Left lung (tissue), 4 donors: ENCODE measurements at regions not wholly inside any gene's neighbourhood (a gene's known extent, or its start where the extent isn't known, plus 50 kb on each side); places are given as distances from the start of the nearest gene placed in this dataset.

Experiments used
- ATAC-seq: fragments of 200-7000 bp; cut with Tn5 transposase; one replicate; pipeline ENCODE4 v1.9.1; 2020; ENCODE audit warnings: moderate library complexity
- DNase-seq, 4 donors: peaks; one replicate each; pipeline ENCODE4 v3.0.0-alpha.2; 2013 to 2020
- H3K27ac ChIP-seq, 2 donors: fragments of 200-600 bp; sonication (generic) in 1 of 2; one replicate each; pipeline versions ENCODE4 v1.5.0 to v1.8.0; 2020 to 2021
- H3K27me3 ChIP-seq, 2 donors: fragments of 200-600 bp; sonication (generic) in 1 of 2; one replicate each; pipeline versions ENCODE4 v1.5.0 to v1.8.0; 2020 to 2021
- H3K36me3 ChIP-seq, 2 donors: fragments of 200-600 bp; sonication (generic) in 1 of 2; one replicate each; pipeline versions ENCODE4 v1.5.0 to v1.8.0; 2020 to 2021
- H3K4me1 ChIP-seq, 2 donors: fragments of 200-600 bp; one replicate each; pipeline ENCODE4 v1.8.0; 2021
- H3K4me3 ChIP-seq, 2 donors: fragments of 200-600 bp; sonication (generic) in 1 of 2; one replicate each; pipeline versions ENCODE4 v1.5.0 to v1.8.0; 2020 to 2021; ENCODE audit warnings: mild to moderate bottlenecking in 1 of 2
- H3K9me3 ChIP-seq, 2 donors: fragments of 200-600 bp; sonication (generic) in 1 of 2; one replicate each; pipeline versions ENCODE4 v1.5.0 to v1.8.0; 2020 to 2021
- intact Hi-C, 2 donors: fragments of 100-400 bp; cut with DNase I; formaldehyde crosslinking; loops; one replicate each; pipeline versions ENCODE4 v1.11.2 to v1.14.2; 2022
- TF ChIP-seq, protein P1 (sequence below), 2 donors: fragments of 200-600 bp; sonication (generic) in 1 of 2; IDR thresholded peaks; one replicate each; pipeline versions ENCODE4 v1.5.0 to v1.8.0; 2021; ENCODE audit warnings: antibody characterized with exemption in 2 of 2
- donor health status: DM: no; HTN: yes; CAD: no.
- donor health status: DM: no; HTN: no; CAD: no.

DNA sequence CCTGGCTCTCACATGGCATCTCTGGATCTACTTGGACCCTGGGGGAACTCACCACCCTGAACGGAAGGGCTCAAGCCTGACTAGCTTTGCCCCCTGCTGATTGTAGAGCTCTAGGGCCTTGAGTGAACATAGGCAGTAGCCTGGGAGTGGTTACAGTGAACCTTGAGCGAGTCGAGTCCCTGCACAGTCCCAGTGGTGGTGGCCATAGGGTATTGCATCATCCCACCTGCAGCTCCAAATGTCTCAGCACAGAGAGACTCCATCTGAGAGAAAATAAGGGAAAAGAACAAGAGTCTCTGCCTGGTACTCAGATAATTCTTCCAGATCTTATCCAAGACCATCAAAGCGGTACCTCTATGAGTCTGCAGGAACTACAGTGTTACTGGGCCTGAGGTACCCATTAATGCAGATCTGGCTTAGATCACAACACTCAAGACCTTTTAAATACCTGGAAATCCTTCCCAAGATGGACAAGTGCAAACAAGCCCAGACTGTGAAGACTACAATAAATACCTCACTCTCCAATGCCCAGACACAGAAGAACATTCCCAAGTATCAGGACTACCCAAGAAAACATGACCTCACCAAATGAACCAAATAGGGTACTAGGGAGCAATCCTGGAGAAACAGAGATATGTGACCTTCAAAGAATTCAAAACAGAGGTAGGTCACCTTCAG lies 167.5 kb upstream of the TET2 start:
- TF ChIP-seq, protein P1, sequence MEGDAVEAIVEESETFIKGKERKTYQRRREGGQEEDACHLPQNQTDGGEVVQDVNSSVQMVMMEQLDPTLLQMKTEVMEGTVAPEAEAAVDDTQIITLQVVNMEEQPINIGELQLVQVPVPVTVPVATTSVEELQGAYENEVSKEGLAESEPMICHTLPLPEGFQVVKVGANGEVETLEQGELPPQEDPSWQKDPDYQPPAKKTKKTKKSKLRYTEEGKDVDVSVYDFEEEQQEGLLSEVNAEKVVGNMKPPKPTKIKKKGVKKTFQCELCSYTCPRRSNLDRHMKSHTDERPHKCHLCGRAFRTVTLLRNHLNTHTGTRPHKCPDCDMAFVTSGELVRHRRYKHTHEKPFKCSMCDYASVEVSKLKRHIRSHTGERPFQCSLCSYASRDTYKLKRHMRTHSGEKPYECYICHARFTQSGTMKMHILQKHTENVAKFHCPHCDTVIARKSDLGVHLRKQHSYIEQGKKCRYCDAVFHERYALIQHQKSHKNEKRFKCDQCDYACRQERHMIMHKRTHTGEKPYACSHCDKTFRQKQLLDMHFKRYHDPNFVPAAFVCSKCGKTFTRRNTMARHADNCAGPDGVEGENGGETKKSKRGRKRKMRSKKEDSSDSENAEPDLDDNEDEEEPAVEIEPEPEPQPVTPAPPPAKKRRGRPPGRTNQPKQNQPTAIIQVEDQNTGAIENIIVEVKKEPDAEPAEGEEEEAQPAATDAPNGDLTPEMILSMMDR (IDR thresholded peaks at IDR 0.05): no peak
- Histone ChIP-seq H3K27ac (no peak overlapping the region), H3K9me3 (peaks cover 0 to 8% of the 10 kb centered on the region in 2 donors), H3K4me3 (no peak overlapping the region), H3K27me3 (no peaks in the 10 kb centered on the region), H3K36me3 (no peaks in the 10 kb centered on the region), H3K4me1 (no peaks in the 10 kb centered on the region)
- DNase-seq (no peak), ATAC-seq (no peak)
- intact Hi-C loops: no loop called here

DNA sequence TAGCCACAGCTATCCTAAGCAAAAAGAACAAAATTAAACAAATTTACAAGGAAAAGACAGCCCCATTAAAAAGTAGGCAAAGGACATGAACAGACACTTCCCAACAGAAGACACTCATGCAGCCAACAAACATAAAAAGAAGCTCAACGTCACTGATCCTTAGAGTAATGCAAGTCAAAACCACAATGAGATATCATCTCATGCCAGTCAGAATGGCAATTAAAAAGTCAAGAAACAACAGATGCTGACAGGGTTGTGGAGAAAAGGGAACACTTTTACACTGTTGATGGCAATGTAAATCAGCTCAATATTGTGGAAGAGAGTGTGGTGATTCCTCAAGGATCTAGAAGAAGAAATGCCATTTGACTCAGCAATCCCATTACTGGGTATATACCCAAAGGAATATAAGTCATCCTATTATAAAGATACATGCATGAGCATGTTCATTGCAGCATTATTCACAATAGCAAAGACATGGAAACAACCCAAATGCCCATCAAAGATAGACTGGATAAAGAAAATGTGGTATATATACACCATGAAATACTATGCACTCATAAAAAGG lies 163.0 kb upstream of the TET2 start:
- Histone ChIP-seq H3K27me3 (no peaks in the 10 kb centered on the region), H3K4me3 (no peak overlapping the region), H3K27ac (no peak overlapping the region), H3K9me3 (peaks cover 0 to 8% of the 10 kb centered on the region in 2 donors), H3K36me3 (no peaks in the 10 kb centered on the region), H3K4me1 (no peaks in the 10 kb centered on the region)
- intact Hi-C loops: no loop called here
- TF ChIP-seq, protein P1 (IDR thresholded peaks at IDR 0.05): no peak
- DNase-seq (no peak), ATAC-seq (no peak)

DNA sequence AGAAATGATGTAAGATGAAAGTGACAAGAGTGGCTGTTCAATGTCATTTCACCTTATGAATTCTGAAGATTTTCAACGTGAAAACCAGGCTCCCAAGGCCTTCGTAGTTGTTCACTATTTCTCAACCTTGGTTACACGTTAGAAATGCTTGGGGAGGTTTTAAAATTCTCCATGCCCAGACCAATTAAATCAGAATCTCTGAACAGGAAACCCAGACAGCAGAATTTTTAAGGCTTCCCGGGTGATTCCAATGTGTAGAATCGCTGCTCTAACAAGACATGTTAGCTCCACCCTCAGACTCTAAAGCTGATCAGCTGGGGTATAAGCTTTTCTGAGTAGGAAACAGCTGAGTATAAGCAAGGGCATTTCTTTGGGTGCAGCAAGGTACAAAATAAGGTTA lies 160.4 kb upstream of the TET2 start:
- H3K4me1 ChIP-seq: no peaks in the 10 kb centered on the region
- TF ChIP-seq, protein P1 (IDR thresholded peaks at IDR 0.05): no peak
- DNase-seq (no peak), ATAC-seq (no peak)
- H3K27me3 ChIP-seq: no peaks in the 10 kb centered on the region
- no peak overlapping the region for H3K4me3 ChIP-seq
- H3K9me3 ChIP-seq: no peaks in the 10 kb centered on the region
- intact Hi-C loops: no loop called here
- H3K36me3 ChIP-seq: no peaks in the 10 kb centered on the region
- no peak overlapping the region for H3K27ac ChIP-seq

DNA sequence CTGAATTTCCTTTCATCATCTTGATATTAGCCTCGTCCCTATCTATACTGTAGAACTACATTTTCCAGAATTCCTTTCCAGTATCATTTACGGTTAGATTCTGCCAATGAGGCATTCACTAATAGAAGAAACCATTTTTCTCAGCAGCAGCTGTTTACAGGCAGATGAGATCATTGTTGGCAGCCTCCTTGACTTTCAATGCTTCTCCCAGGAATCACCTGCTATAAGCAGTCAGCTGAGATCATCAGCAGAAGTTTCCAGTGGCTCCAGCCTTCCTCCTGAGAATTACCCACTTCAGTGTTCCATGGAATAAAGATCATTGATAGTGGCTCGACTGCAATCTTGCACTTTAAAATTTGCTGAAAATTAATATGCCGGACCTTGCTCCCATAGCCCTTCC lies 157.3 kb upstream of the TET2 start:
- no peak for ATAC-seq
- intact Hi-C loops: no loop called here
- Histone ChIP-seq H3K36me3 (no peaks in the 10 kb centered on the region), H3K9me3 (peaks cover 0 to 11% of the 10 kb centered on the region in 2 donors), H3K27me3 (no peaks in the 10 kb centered on the region), H3K4me1 (no peaks in the 10 kb centered on the region), H3K4me3 (no peak overlapping the region), H3K27ac (no peak overlapping the region)
- TF ChIP-seq, protein P1 (IDR thresholded peaks at IDR 0.05): no peak
- DNase-seq: no peak

DNA sequence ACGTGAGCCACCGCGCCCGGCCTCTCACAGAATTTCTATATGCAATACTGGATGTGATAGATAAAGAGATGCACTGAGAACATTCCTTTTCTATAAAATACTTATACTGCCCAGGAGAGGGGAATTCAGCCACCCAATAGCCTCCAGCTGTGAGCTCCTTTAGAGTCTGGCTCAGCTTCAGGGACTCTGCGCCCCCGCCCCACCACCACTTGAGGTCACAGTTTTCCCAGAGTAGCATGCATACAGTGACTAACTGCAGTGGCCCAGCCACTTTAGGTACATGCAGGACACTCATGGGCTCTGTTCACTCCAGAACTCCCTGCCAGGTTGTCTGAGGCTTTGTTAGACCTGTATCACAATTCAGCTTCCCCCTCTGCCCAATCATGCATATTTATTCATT lies 144.4 kb upstream of the TET2 start:
- Histone ChIP-seq H3K9me3 (no peaks in the 10 kb centered on the region), H3K27me3 (no peaks in the 10 kb centered on the region), H3K4me3 (no peak overlapping the region), H3K36me3 (no peaks in the 10 kb centered on the region), H3K27ac (no peak overlapping the region), H3K4me1 (no peaks in the 10 kb centered on the region)
- TF ChIP-seq, protein P1 (IDR thresholded peaks at IDR 0.05): no peak
- peak in 1 of 4 donors; percentile 17 for DNase-seq
- intact Hi-C loops: no loop called here
- ATAC-seq: no peak
